Keratinocyte (primary cell): ENCODE measurements at regions not wholly inside any gene's neighbourhood (a gene's known extent, or its start where the extent isn't known, plus 50 kb on each side); places are given as distances from the start of the nearest gene placed in this dataset.

Source experiments
- DNase-seq: peaks from one replicate; pipeline ENCODE4 v3.0.0-alpha.2; 2011; ENCODE audit warnings: low read depth, missing footprints, low spot score
- FAIRE-seq: peaks from 2 replicates; lab custom pipeline; 2011; peaks lifted over from hg19 to GRCh38; lab: Jason Lieb, UNC
- H2AFZ ChIP-seq: 2 replicates; pipeline ENCODE4 v1.6.0; 2012; ENCODE audit warnings: low read length, control low read depth, inconsistent platforms; ENCODE audit not compliant: control insufficient read depth
- H3K27ac ChIP-seq: 2 replicates; pipeline ENCODE4 v1.5.1; 2011; ENCODE audit warnings: low read length; ENCODE audit not compliant: control insufficient read depth, insufficient read depth
- H3K27me3 ChIP-seq: 3 replicates; pipeline ENCODE4 v1.6.0; 2011; ENCODE audit warnings: low read length; ENCODE audit not compliant: control insufficient read depth, insufficient read depth; ENCODE audit errors: extremely low read depth
- H3K36me3 ChIP-seq, 2 experiments: 2 replicates in 1 of 2; 3 replicates in 1 of 2; pipeline ENCODE4 v1.5.1; 2011; ENCODE audit warnings: low read length in 2 of 2, mild to moderate bottlenecking in 1 of 2; ENCODE audit not compliant: control insufficient read depth in 2 of 2, insufficient read depth in 2 of 2; ENCODE audit errors: extremely low read depth in 1 of 2
- H3K4me1 ChIP-seq: 3 replicates; pipeline ENCODE4 v1.5.1; 2011; ENCODE audit warnings: low read length; ENCODE audit not compliant: control insufficient read depth, insufficient read depth; ENCODE audit errors: extremely low read depth
- H3K4me2 ChIP-seq: 3 replicates; pipeline ENCODE4 v1.6.0; 2011; ENCODE audit warnings: low read depth, low read length; ENCODE audit not compliant: control insufficient read depth, insufficient read depth; ENCODE audit errors: extremely low read depth
- H3K4me3 ChIP-seq, 3 experiments: fragments of 200-600 bp in 1 of 3; sonication (generic) in 1 of 3; 2 replicates in 2 of 3; 3 replicates in 1 of 3; pipeline ENCODE4 v1.5.1; 2011 to 2016; ENCODE audit warnings: low read length in 3 of 3, mild to moderate bottlenecking in 3 of 3, control low read depth in 2 of 3, inconsistent platforms in 1 of 3, low read depth in 1 of 3, mixed read lengths in 1 of 3, mixed run types in 1 of 3, moderate library complexity in 1 of 3; ENCODE audit not compliant: control insufficient read depth in 2 of 3, insufficient read depth in 2 of 3; ENCODE audit errors: extremely low read depth in 1 of 3
- H3K79me2 ChIP-seq: 2 replicates; pipeline ENCODE4 v1.6.0; 2012; ENCODE audit warnings: low read length; ENCODE audit not compliant: control insufficient read depth, insufficient read depth
- H3K9ac ChIP-seq: 3 replicates; pipeline ENCODE4 v1.6.0; 2011; ENCODE audit warnings: low read length; ENCODE audit not compliant: control insufficient read depth, insufficient read depth; ENCODE audit errors: extremely low read depth
- H3K9me1 ChIP-seq: 3 replicates; pipeline ENCODE4 v1.6.0; 2011; ENCODE audit warnings: low read length; ENCODE audit not compliant: control insufficient read depth, insufficient read depth; ENCODE audit errors: extremely low read depth
- H3K9me3 ChIP-seq: 2 replicates; pipeline ENCODE4 v1.5.1; 2012; ENCODE audit warnings: low read depth, low read length; ENCODE audit not compliant: control insufficient read depth
- H4K20me1 ChIP-seq: 3 replicates; pipeline ENCODE4 v1.6.0; 2011; ENCODE audit warnings: low read length; ENCODE audit not compliant: control insufficient read depth, insufficient read depth; ENCODE audit errors: extremely low read depth
- EZH2 ChIP-seq: IDR thresholded peaks from one replicate; pipeline ENCODE4 v1.6.1; 2012; ENCODE audit warnings: inconsistent platforms, mild to moderate bottlenecking, low read length, moderate library complexity
- dilution Hi-C: fragments of 300-500 bp; cut with MboI; formaldehyde crosslinking; loops from one replicate; pipeline ENCODE4 v1.7.0; 2020; ENCODE audit warnings: low sequenced_read_pairs; ENCODE audit not compliant: extremely low pct_ligation_motif_present
- TF ChIP-seq, protein P1 (sequence below), 3 experiments: IDR thresholded peaks in 1 of 3; conservative IDR thresholded peaks in 1 of 3; optimal IDR thresholded peaks in 1 of 3; 2 replicates in 2 of 3; 3 replicates in 1 of 3; pipeline versions ENCODE3 to v1.5.1; 2011; ENCODE audit warnings: low read length in 3 of 3, mild to moderate bottlenecking in 3 of 3, moderate library complexity in 2 of 3, control low read depth in 1 of 3, inconsistent platforms in 1 of 3; ENCODE audit not compliant: insufficient read depth in 2 of 3; ENCODE audit errors: extremely low read depth in 1 of 3

DNA sequence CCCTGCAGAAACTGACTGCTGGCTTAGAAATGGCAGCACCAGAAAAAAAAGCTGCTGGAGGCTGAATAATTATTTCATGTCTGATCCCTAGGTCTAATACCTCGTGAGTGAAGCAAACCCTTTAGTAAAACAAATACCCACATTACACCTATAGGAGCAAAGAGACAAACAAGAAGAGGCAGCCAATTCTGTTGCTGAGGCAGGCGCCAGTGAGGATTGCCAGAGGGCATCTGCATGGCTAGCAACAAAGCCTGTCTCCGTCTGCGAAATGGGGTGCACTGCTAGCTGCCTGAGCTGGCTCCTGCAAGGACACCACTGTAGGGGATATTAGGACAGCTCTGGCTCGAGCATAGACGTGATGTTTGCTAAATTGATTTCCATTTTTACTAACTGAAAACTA, 509.7 kb downstream of the TDRD15 start:
- Histone ChIP-seq H3K9ac (no peak overlapping the region), H4K20me1 (no peaks in the 10 kb centered on the region), H3K9me3 (no peaks in the 10 kb centered on the region), H2AFZ (no peak overlapping the region), H3K9me1 (no peaks in the 10 kb centered on the region), H3K27ac (no peak overlapping the region), H3K36me3 (no peaks in the 10 kb centered on the region), H3K27me3 (no peaks in the 10 kb centered on the region), H3K4me1 (no peaks in the 10 kb centered on the region), H3K4me3 (no peak overlapping the region), H3K79me2 (no peaks in the 10 kb centered on the region), H3K4me2 (no peak overlapping the region)
- FAIRE-seq (no peak), DNase-seq (no peak)
- TF ChIP-seq EZH2, result no peak
- TF ChIP-seq, protein P1, sequence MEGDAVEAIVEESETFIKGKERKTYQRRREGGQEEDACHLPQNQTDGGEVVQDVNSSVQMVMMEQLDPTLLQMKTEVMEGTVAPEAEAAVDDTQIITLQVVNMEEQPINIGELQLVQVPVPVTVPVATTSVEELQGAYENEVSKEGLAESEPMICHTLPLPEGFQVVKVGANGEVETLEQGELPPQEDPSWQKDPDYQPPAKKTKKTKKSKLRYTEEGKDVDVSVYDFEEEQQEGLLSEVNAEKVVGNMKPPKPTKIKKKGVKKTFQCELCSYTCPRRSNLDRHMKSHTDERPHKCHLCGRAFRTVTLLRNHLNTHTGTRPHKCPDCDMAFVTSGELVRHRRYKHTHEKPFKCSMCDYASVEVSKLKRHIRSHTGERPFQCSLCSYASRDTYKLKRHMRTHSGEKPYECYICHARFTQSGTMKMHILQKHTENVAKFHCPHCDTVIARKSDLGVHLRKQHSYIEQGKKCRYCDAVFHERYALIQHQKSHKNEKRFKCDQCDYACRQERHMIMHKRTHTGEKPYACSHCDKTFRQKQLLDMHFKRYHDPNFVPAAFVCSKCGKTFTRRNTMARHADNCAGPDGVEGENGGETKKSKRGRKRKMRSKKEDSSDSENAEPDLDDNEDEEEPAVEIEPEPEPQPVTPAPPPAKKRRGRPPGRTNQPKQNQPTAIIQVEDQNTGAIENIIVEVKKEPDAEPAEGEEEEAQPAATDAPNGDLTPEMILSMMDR (optimal IDR thresholded peaks at IDR 0.05 in 1 of 3, IDR thresholded peaks at IDR 0.05 in 1 of 3, conservative IDR thresholded peaks at IDR 0.05 in 1 of 3; ENCODE audit: extremely low read depth in 1 of 3, insufficient read depth in 2 of 3, low read length in 3 of 3), result no peak
- dilution Hi-C loops, result no loop called here

DNA sequence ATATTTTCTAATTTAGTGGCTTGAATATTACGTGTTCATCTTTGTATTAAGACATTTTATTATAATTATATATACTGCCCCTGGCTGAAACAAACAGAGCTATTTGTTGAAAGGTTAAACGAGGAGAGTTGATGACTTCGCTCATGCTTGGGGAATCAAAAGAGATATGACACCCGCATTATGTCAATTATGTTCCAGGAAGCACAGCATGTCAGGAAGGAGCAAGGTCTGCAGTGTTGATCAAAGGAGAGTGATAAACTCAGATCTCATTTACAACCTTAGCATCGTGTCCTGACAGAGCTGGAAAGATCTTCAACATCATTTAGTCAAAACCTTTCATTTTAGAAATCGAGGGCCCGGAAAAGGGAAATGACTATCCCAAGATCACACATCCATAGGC, 510.1 kb downstream of the TDRD15 start:
- DNase-seq (no peak), FAIRE-seq (no peak)
- H3K9me1 ChIP-seq, result no peaks in the 10 kb centered on the region
- H3K4me2 ChIP-seq, result no peak overlapping the region
- H2AFZ ChIP-seq, result no peak overlapping the region
- no peaks in the 10 kb centered on the region for H3K27me3 ChIP-seq
- H3K36me3 ChIP-seq, result no peaks in the 10 kb centered on the region
- H4K20me1 ChIP-seq, result no peaks in the 10 kb centered on the region
- no peak overlapping the region for H3K9ac ChIP-seq
- TF ChIP-seq, protein P1 (optimal IDR thresholded peaks at IDR 0.05 in 1 of 3, IDR thresholded peaks at IDR 0.05 in 1 of 3, conservative IDR thresholded peaks at IDR 0.05 in 1 of 3; ENCODE audit: extremely low read depth in 1 of 3, insufficient read depth in 2 of 3, low read length in 3 of 3), result no peak
- TF ChIP-seq EZH2, result no peak
- H3K4me3 ChIP-seq, result no peak overlapping the region
- no peak overlapping the region for H3K27ac ChIP-seq
- H3K79me2 ChIP-seq, result no peaks in the 10 kb centered on the region
- dilution Hi-C loops, result no loop called here
- no peaks in the 10 kb centered on the region for H3K9me3 ChIP-seq
- no peaks in the 10 kb centered on the region for H3K4me1 ChIP-seq
